WTC11 (cell line): ENCODE measurements at regions not wholly inside any gene's neighbourhood (a gene's known extent, or its start where the extent isn't known, plus 50 kb on each side); places are given as distances from the start of the nearest gene placed in this dataset.

ENCODE experiments used
- ATAC-seq: fragments of 200-7000 bp; cut with Tn5 transposase; 2 replicates; pipeline ENCODE4 v1.10.0; 2021; ENCODE audit warnings: mild to moderate bottlenecking, moderate library complexity
- CTCF ChIA-PET: fragments of 300-600 bp; sonication (Branson Sonifier 250); formaldehyde crosslinking; loops from one replicate; lab custom pipeline; 2021; ENCODE audit warnings: antibody characterized with exemption; lab: Charles Lee
- POLR2A ChIA-PET: fragments of 350-600 bp; sonication (Branson Sonifier 250); formaldehyde crosslinking; loops from one replicate; lab custom pipeline; 2021; ENCODE audit warnings: antibody characterized with exemption; lab: Charles Lee
- DNase-seq: peaks from one replicate; pipeline ENCODE4 v3.0.0; 2021; ENCODE audit warnings: low spot score
- H3K27ac Mint-ChIP-seq: 2 replicates; pipeline ENCODE4 v1.8.0; 2021; ENCODE audit warnings: mixed read lengths
- H3K27me3 Mint-ChIP-seq: 2 replicates; pipeline ENCODE4 v1.8.0; 2021; ENCODE audit warnings: low read depth, mild to moderate bottlenecking, moderate library complexity, mixed read lengths
- H3K36me3 Mint-ChIP-seq: 2 replicates; pipeline ENCODE4 v1.8.0; 2021; ENCODE audit warnings: mixed read lengths
- H3K4me1 Mint-ChIP-seq: 2 replicates; pipeline ENCODE4 v1.8.0; 2022; ENCODE audit warnings: mixed read lengths
- H3K4me3 Mint-ChIP-seq: 2 replicates; pipeline ENCODE4 v1.8.0; 2021; ENCODE audit warnings: mild to moderate bottlenecking, moderate library complexity, mixed read lengths
- H3K9me3 Mint-ChIP-seq: 2 replicates; pipeline ENCODE4 v1.8.0; 2021; ENCODE audit warnings: mixed read lengths
- ATF1 ChIP-seq: sonication (generic); formaldehyde crosslinking; IDR thresholded peaks from 2 replicates; pipeline ENCODE4 v1.8.1; 2023; ENCODE audit warnings: mild to moderate bottlenecking, moderate library complexity, missing genetic modification reagents
- CREB1 ChIP-seq: sonication (generic); formaldehyde crosslinking; IDR thresholded peaks from 2 replicates; pipeline ENCODE4 v1.8.0; 2023; ENCODE audit warnings: mild to moderate bottlenecking, missing genetic modification reagents
- CREM ChIP-seq: sonication (generic); formaldehyde crosslinking; IDR thresholded peaks from 2 replicates; pipeline ENCODE4 v1.8.1; 2022; ENCODE audit warnings: mild to moderate bottlenecking, missing genetic modification reagents, moderate library complexity
- ESRRA ChIP-seq: sonication (generic); formaldehyde crosslinking; IDR thresholded peaks from 2 replicates; pipeline ENCODE4 v1.8.1; 2022; ENCODE audit warnings: mild to moderate bottlenecking, missing genetic modification reagents, borderline replicate concordance
- FOXP1 ChIP-seq: sonication (generic); formaldehyde crosslinking; IDR thresholded peaks from 2 replicates; pipeline ENCODE4 v1.8.0; 2022; ENCODE audit warnings: missing genetic modification reagents, mild to moderate bottlenecking, moderate library complexity, borderline replicate concordance
- MYBL2 ChIP-seq: sonication (generic); formaldehyde crosslinking; IDR thresholded peaks from 2 replicates; pipeline ENCODE4 v1.8.1; 2023; ENCODE audit warnings: mild to moderate bottlenecking, moderate library complexity, missing genetic modification reagents
- NR1H2 ChIP-seq: sonication (generic); formaldehyde crosslinking; IDR thresholded peaks from 2 replicates; pipeline ENCODE4 v1.9.0; 2021; ENCODE audit warnings: mild to moderate bottlenecking, moderate library complexity, missing genetic modification reagents
- RELA ChIP-seq: sonication (generic); formaldehyde crosslinking; IDR thresholded peaks from 2 replicates; pipeline ENCODE4 v1.8.1; 2022; ENCODE audit warnings: missing genetic modification reagents, mild to moderate bottlenecking, borderline replicate concordance
- SP1 ChIP-seq: sonication (generic); formaldehyde crosslinking; conservative IDR thresholded peaks from 2 replicates; pipeline ENCODE4 v1.8.1; 2022; ENCODE audit warnings: missing genetic modification reagents
- ZNF219 ChIP-seq: sonication (generic); formaldehyde crosslinking; IDR thresholded peaks from 2 replicates; pipeline ENCODE4 v1.8.0; 2023; ENCODE audit warnings: missing genetic modification reagents, mild to moderate bottlenecking, borderline replicate concordance
- ZNF263 ChIP-seq: sonication (generic); formaldehyde crosslinking; IDR thresholded peaks from 2 replicates; pipeline ENCODE4 v1.8.1; 2022; ENCODE audit warnings: low read depth, mild to moderate bottlenecking, moderate library complexity, missing genetic modification reagents
- ZNF671 ChIP-seq: fragments of 250-450 bp; sonication (Bioruptor Pico); IDR thresholded peaks from 2 replicates; pipeline ENCODE4 v1.8.0; 2021; ENCODE audit warnings: mild to moderate bottlenecking
- TF ChIP-seq, protein P1 (sequence below): sonication (generic); formaldehyde crosslinking; IDR thresholded peaks from 2 replicates; pipeline ENCODE4 v1.8.1; 2022; ENCODE audit warnings: low read depth, mild to moderate bottlenecking, moderate library complexity, missing genetic modification reagents, borderline replicate concordance
- TF ChIP-seq, protein P2 (sequence below): fragments of 250-450 bp; sonication (Bioruptor Pico); IDR thresholded peaks from 2 replicates; pipeline ENCODE4 v1.9.0; 2021; ENCODE audit warnings: mild to moderate bottlenecking, borderline replicate concordance
- TF ChIP-seq, protein P3 (sequence below): sonication (generic); formaldehyde crosslinking; IDR thresholded peaks from 2 replicates; pipeline ENCODE4 v1.8.1; 2022; ENCODE audit warnings: mild to moderate bottlenecking, moderate library complexity, missing genetic modification reagents
- TF ChIP-seq, protein P4 (sequence below): sonication (generic); formaldehyde crosslinking; IDR thresholded peaks from 2 replicates; pipeline ENCODE4 v1.8.1; 2023; ENCODE audit warnings: mild to moderate bottlenecking, missing genetic modification reagents
- TF ChIP-seq, protein P5 (sequence below): sonication (generic); formaldehyde crosslinking; conservative IDR thresholded peaks from 2 replicates; pipeline ENCODE4 v1.8.1; 2022; ENCODE audit warnings: mild to moderate bottlenecking, missing genetic modification reagents
- TF ChIP-seq, protein P6 (sequence below): sonication (generic); formaldehyde crosslinking; IDR thresholded peaks from 2 replicates; pipeline ENCODE4 v1.8.0; 2023; ENCODE audit warnings: missing genetic modification reagents

DNA sequence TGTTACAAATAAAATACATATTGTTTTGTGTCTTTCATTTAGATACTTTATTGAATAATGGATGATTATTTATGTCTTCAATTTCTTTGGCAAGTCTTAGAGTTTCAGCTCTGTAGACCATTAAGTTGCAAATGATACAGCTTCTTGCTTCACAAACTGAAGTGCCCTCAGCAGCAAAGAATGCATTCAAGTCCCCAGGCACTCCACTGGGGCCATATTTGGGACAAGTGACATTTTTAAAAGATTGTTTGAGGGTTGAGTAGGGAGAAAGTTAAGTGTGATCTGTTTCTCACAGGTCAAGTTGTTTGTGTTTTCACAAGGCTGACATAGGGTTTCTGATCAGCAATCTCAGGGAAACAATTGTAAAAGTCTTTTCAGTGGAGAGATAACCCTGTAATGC, 400.7 kb downstream of the PLA2G4A start:
- POLR2A ChIA-PET = no interaction called here
- Mint-ChIP-seq H3K4me1 (peaks cover 10% of the 10 kb centered on the region), H3K36me3 (no peaks in the 10 kb centered on the region), H3K27ac (no peak overlapping the region), H3K9me3 (no peaks in the 10 kb centered on the region), H3K27me3 (no peaks in the 10 kb centered on the region), H3K4me3 (no peak overlapping the region)
- CTCF ChIA-PET = no interaction called here
- no peak for TF ChIP-seq FOXP1 (CRISPR knock-in tag)
- TF ChIP-seq NR1H2 (CRISPR knock-in tag) = no peak
- TF ChIP-seq, protein P1, sequence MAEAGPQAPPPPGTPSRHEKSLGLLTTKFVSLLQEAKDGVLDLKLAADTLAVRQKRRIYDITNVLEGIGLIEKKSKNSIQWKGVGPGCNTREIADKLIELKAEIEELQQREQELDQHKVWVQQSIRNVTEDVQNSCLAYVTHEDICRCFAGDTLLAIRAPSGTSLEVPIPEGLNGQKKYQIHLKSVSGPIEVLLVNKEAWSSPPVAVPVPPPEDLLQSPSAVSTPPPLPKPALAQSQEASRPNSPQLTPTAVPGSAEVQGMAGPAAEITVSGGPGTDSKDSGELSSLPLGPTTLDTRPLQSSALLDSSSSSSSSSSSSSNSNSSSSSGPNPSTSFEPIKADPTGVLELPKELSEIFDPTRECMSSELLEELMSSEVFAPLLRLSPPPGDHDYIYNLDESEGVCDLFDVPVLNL (CRISPR knock-in tag) = no peak
- TF ChIP-seq, protein P2, sequence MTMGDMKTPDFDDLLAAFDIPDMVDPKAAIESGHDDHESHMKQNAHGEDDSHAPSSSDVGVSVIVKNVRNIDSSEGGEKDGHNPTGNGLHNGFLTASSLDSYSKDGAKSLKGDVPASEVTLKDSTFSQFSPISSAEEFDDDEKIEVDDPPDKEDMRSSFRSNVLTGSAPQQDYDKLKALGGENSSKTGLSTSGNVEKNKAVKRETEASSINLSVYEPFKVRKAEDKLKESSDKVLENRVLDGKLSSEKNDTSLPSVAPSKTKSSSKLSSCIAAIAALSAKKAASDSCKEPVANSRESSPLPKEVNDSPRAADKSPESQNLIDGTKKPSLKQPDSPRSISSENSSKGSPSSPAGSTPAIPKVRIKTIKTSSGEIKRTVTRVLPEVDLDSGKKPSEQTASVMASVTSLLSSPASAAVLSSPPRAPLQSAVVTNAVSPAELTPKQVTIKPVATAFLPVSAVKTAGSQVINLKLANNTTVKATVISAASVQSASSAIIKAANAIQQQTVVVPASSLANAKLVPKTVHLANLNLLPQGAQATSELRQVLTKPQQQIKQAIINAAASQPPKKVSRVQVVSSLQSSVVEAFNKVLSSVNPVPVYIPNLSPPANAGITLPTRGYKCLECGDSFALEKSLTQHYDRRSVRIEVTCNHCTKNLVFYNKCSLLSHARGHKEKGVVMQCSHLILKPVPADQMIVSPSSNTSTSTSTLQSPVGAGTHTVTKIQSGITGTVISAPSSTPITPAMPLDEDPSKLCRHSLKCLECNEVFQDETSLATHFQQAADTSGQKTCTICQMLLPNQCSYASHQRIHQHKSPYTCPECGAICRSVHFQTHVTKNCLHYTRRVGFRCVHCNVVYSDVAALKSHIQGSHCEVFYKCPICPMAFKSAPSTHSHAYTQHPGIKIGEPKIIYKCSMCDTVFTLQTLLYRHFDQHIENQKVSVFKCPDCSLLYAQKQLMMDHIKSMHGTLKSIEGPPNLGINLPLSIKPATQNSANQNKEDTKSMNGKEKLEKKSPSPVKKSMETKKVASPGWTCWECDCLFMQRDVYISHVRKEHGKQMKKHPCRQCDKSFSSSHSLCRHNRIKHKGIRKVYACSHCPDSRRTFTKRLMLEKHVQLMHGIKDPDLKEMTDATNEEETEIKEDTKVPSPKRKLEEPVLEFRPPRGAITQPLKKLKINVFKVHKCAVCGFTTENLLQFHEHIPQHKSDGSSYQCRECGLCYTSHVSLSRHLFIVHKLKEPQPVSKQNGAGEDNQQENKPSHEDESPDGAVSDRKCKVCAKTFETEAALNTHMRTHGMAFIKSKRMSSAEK (CRISPR knock-in tag) = no peak
- no peak for TF ChIP-seq ESRRA (CRISPR knock-in tag)
- TF ChIP-seq CREM = no peak
- no peak for TF ChIP-seq SP1 (CRISPR knock-in tag)
- no peak for TF ChIP-seq ZNF263 (CRISPR knock-in tag)
- TF ChIP-seq, protein P3, sequence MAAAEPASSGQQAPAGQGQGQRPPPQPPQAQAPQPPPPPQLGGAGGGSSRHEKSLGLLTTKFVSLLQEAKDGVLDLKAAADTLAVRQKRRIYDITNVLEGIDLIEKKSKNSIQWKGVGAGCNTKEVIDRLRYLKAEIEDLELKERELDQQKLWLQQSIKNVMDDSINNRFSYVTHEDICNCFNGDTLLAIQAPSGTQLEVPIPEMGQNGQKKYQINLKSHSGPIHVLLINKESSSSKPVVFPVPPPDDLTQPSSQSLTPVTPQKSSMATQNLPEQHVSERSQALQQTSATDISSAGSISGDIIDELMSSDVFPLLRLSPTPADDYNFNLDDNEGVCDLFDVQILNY (CRISPR knock-in tag) = no peak
- TF ChIP-seq, protein P4, sequence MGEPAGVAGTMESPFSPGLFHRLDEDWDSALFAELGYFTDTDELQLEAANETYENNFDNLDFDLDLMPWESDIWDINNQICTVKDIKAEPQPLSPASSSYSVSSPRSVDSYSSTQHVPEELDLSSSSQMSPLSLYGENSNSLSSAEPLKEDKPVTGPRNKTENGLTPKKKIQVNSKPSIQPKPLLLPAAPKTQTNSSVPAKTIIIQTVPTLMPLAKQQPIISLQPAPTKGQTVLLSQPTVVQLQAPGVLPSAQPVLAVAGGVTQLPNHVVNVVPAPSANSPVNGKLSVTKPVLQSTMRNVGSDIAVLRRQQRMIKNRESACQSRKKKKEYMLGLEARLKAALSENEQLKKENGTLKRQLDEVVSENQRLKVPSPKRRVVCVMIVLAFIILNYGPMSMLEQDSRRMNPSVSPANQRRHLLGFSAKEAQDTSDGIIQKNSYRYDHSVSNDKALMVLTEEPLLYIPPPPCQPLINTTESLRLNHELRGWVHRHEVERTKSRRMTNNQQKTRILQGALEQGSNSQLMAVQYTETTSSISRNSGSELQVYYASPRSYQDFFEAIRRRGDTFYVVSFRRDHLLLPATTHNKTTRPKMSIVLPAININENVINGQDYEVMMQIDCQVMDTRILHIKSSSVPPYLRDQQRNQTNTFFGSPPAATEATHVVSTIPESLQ (CRISPR knock-in tag) = no peak
- TF ChIP-seq, protein P5, sequence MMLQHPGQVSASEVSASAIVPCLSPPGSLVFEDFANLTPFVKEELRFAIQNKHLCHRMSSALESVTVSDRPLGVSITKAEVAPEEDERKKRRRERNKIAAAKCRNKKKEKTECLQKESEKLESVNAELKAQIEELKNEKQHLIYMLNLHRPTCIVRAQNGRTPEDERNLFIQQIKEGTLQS (CRISPR knock-in tag) = no peak
- TF ChIP-seq CREB1 (CRISPR knock-in tag) = no peak
- TF ChIP-seq ATF1 (CRISPR knock-in tag) = no peak
- no peak for TF ChIP-seq MYBL2 (CRISPR knock-in tag)
- TF ChIP-seq ZNF219 (CRISPR knock-in tag) = no peak
- no peak for TF ChIP-seq RELA (CRISPR knock-in tag)
- no peak for TF ChIP-seq ZNF671 (CRISPR knock-in tag)
- TF ChIP-seq, protein P6, sequence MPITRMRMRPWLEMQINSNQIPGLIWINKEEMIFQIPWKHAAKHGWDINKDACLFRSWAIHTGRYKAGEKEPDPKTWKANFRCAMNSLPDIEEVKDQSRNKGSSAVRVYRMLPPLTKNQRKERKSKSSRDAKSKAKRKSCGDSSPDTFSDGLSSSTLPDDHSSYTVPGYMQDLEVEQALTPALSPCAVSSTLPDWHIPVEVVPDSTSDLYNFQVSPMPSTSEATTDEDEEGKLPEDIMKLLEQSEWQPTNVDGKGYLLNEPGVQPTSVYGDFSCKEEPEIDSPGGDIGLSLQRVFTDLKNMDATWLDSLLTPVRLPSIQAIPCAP (CRISPR knock-in tag) = no peak
- DNase-seq = no peak
- ATAC-seq = 0 out of 2 replicates have a peak, but pooled peaks have one; percentile 32
